HUES48 (cell line): ENCODE measurements at regions not wholly inside any gene's neighbourhood (a gene's known extent, or its start where the extent isn't known, plus 50 kb on each side); places are given as distances from the start of the nearest gene placed in this dataset.

ENCODE experiments used
- H3K27ac ChIP-seq: one replicate; pipeline ENCODE4 v1.7.0; 2013; ENCODE audit warnings: low read depth, low read length, inconsistent platforms
- H3K27me3 ChIP-seq: 2 replicates; pipeline ENCODE4 v1.6.1; 2013; ENCODE audit warnings: mild to moderate bottlenecking, low read length; ENCODE audit not compliant: control insufficient read depth, insufficient read depth
- H3K36me3 ChIP-seq: 2 replicates; pipeline ENCODE4 v1.6.1; 2013; ENCODE audit warnings: low read length; ENCODE audit not compliant: control insufficient read depth, insufficient read depth
- H3K4me1 ChIP-seq: 2 replicates; pipeline ENCODE4 v1.6.1; 2013; ENCODE audit warnings: mild to moderate bottlenecking, low read length; ENCODE audit not compliant: control insufficient read depth, insufficient read depth
- H3K4me3 ChIP-seq: 2 replicates; pipeline ENCODE4 v1.5.1; 2013; ENCODE audit warnings: mild to moderate bottlenecking, low read depth, low read length
- H3K9ac ChIP-seq: 2 replicates; pipeline ENCODE4 v1.6.1; 2013; ENCODE audit warnings: mild to moderate bottlenecking, low read depth, low read length, moderate library complexity
- H3K9me3 ChIP-seq: 2 replicates; pipeline ENCODE4 v1.6.1; 2013; ENCODE audit warnings: low read length; ENCODE audit not compliant: control insufficient read depth, insufficient read depth

DNA sequence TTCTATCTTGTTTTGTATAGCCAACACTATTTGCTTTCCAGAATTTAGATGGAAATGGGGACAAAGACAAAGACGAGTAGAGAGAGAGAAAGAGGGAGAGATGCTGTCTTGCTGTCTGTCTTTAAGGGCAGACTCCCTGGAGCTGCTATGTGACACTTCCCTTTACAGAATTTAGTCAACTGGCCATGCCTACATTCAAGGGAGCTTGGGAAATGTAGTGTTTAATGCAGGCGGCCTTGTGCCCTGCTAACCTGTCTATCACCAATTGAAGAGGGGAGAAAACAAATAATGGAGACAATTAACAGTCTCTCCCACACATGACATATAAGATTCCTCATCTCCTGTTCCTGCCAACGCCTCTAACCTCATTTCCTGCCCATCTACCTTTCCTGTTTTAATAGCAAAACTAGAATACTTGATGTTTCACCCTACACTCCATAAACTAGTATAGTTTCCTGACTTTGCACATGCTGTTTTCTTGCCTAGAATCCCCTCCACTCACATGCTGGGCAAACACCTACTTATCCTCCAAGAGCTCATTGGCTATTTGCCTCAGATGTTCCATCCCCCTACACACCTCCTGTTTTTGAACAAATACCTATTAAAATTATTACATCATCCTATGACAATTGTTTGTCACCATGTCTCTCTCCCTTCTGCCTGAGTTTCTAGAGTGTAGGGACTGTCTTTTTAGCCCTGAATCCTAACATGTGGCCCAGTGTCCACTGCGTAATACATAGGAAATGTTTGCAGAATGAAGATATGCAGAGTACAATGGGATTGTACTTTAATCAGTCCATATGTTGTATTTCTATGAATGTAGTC, 117.2 kb downstream of the SLC25A24 start:
- Histone ChIP-seq H3K9ac (no peak overlapping the region), H3K4me1 (peaks cover 11% of the 10 kb centered on the region; the same call in 1 of the 2 replicates)

DNA sequence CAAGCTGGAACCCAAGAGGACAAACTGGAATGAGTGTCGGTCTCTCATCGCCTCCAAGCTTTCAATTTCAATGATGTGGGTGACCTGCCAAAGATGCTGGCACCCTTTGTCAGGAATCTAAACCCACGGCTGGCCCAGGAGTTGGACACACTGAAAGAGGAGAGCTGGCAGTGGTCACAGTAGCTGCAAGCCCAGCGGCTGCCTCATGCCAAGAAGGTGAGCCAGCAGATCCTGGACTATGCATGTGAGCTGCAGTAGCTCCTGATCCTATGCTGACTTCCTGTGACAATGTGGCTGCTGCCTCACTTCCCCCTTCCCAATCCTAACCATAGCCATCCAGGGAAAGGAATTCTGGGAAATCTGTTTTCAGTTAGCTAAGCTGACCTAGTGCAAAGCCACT, 117.0 kb upstream of the VAV3 start:
- H3K4me1 ChIP-seq: peaks cover 11% of the 10 kb centered on the region; the same call in 1 of the 2 replicates
- no peaks in the 10 kb centered on the region for H3K9me3 ChIP-seq
- no peaks in the 10 kb centered on the region for H3K36me3 ChIP-seq
- H3K9ac ChIP-seq: no peak overlapping the region
- no peaks in the 10 kb centered on the region for H3K27me3 ChIP-seq
- H3K4me3 ChIP-seq: no peak overlapping the region
- no peak overlapping the region for H3K27ac ChIP-seq

More for the DNA sequence above, 117.2 kb downstream of the SLC25A24 start:
- H3K4me3 ChIP-seq: no peak overlapping the region
- H3K27ac ChIP-seq: no peak overlapping the region
- H3K36me3 ChIP-seq: no peaks in the 10 kb centered on the region
- no peaks in the 10 kb centered on the region for H3K27me3 ChIP-seq
- H3K9me3 ChIP-seq: no peaks in the 10 kb centered on the region

DNA sequence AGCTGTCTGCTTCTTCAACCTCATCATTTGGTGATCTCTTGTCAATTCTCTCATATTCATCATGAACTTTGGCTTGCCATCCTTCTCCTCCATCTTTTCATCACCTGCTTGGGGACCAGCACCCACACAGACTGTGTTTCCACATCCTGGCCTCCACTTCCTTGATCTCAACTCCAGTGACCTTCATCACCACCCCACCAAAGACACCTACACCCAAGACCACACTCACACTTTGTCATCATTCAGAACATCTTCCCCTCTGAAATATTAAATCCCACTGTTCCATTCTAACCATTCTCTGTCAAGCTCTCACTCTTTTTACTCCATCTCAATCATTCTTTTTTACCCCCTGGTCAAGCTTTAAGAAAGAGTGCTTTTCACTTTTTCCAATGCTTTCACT, 115.5 kb upstream of the VAV3 start:
- Histone ChIP-seq H3K36me3 (no peaks in the 10 kb centered on the region), H3K27ac (no peak overlapping the region), H3K4me1 (peaks cover 11% of the 10 kb centered on the region; the same call in 1 of the 2 replicates), H3K9ac (no peak overlapping the region), H3K9me3 (no peaks in the 10 kb centered on the region), H3K27me3 (no peaks in the 10 kb centered on the region), H3K4me3 (no peak overlapping the region)

DNA sequence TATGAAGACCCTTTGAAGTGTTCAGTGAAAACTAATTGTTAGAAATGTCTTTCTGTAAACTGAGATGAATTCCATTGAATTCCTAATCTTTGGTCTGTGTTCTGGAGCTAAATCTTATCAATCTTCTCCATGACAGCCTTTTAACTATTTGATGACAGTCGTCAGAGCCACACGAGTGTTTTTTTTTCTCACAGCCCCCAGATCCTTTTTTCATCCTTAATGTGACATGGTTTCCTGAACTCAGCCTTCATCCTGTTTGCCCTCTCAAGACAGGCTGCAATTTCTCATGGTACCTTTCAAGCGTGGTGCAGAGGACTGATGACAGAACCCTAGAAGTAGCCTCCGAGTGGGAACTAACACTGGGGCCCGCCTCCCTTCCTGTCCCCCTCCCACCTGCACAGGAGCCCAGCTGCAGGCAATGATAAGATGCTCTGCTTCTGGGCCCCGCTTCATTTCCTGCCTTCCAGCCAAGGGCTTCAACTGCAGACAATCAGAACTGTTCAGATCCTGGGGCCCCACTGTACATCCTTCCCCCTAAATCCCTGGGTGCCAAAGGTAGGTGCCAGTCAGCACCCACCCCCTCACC, 114.6 kb upstream of the VAV3 start:
- H3K4me3 ChIP-seq: no peak overlapping the region
- H3K4me1 ChIP-seq: peaks cover 11% of the 10 kb centered on the region; the same call in 1 of the 2 replicates
- H3K9me3 ChIP-seq: no peaks in the 10 kb centered on the region
- H3K9ac ChIP-seq: no peak overlapping the region
- H3K36me3 ChIP-seq: no peaks in the 10 kb centered on the region
- H3K27me3 ChIP-seq: no peaks in the 10 kb centered on the region
- no peak overlapping the region for H3K27ac ChIP-seq

DNA sequence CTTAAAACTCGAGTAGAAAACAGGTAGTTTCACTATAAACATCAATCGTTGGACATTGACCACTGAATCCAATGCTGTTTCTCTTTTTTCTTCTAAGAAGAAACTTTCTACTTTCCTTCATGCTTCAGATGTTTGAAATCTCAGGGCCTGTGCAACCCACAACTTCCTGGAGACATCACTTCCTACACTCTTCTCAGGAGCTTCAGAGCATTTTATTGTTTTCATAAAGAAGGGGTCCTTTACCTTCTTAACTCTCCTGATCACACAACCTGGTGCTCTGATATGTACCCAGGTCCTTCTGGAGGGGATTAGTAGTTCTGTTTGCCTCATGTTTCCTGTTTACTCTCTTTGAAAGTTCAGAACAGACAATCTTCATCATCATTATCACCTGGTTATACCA, 113.0 kb upstream of the VAV3 start:
- no peaks in the 10 kb centered on the region for H3K36me3 ChIP-seq
- H3K27me3 ChIP-seq: no peaks in the 10 kb centered on the region
- H3K9ac ChIP-seq: no peak overlapping the region
- H3K4me1 ChIP-seq: peaks cover 7% of the 10 kb centered on the region; the same call in 1 of the 2 replicates
- H3K9me3 ChIP-seq: no peaks in the 10 kb centered on the region
- H3K4me3 ChIP-seq: no peak overlapping the region
- no peak overlapping the region for H3K27ac ChIP-seq

DNA sequence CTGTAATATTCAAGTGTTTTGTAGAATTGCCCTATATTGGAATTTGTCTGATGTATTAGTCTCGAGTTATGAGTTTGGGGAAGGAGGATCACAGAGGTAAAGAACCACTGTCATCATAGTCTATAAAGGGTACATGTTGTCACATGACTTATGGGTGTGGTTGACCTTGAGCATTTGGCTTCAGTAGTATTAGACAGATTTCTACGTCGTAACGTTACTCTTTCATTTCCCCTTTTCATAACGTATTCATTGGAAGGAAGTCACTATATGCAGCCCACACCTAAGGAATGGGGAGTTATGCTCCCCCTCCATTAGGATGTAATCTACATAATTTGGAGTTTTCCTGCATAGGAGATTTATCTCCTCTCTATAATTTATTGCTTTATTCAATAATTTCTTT, 110.1 kb upstream of the VAV3 start:
- Histone ChIP-seq H3K9me3 (no peaks in the 10 kb centered on the region), H3K4me3 (no peak overlapping the region), H3K9ac (no peak overlapping the region), H3K27me3 (no peaks in the 10 kb centered on the region), H3K27ac (no peak overlapping the region), H3K4me1 (no peaks in the 10 kb centered on the region), H3K36me3 (no peaks in the 10 kb centered on the region)

DNA sequence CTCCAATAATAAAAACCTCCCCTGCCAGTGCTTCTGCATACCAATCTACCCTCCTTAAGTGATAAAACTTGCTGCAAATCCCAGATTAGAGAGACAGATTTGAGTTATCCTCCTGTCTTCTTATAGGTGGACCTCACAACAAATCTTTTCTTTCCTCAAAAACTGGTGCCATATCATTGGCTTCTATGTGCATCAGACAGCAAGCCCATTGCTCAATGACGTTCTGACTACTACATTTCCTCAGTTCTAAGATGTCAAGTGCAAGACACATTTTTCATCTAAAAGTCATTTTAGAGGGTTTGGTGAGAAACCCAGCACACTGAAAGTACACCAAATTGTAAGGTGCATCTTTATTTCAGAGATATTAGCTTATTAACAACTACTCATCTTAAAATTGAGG, 107.8 kb upstream of the VAV3 start:
- no peaks in the 10 kb centered on the region for H3K4me1 ChIP-seq
- H3K9ac ChIP-seq: no peak overlapping the region
- H3K27me3 ChIP-seq: no peaks in the 10 kb centered on the region
- no peaks in the 10 kb centered on the region for H3K9me3 ChIP-seq
- no peak overlapping the region for H3K4me3 ChIP-seq
- no peak overlapping the region for H3K27ac ChIP-seq
- H3K36me3 ChIP-seq: no peaks in the 10 kb centered on the region

DNA sequence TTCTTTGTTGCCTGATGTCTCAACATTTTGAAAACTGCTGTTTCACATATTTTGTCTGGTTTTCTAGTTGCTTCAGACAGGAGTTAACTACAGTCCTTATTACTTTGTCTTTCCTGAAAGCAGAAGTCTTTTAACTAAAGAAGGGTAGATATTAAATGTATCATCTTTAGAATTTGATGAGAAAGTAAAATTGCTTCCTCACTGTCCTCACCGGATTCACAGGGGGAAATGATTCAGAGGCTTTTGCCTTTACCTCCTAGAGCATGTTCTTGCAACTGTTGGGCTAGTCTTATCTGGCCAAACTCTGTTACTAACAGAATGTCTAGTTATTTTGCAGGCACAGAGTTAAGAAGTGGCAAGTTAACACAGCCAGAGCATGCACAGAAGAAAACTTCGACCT, 107.2 kb upstream of the VAV3 start:
- no peak overlapping the region for H3K9ac ChIP-seq
- no peaks in the 10 kb centered on the region for H3K4me1 ChIP-seq
- no peaks in the 10 kb centered on the region for H3K27me3 ChIP-seq
- H3K27ac ChIP-seq: no peak overlapping the region
- no peaks in the 10 kb centered on the region for H3K36me3 ChIP-seq
- no peak overlapping the region for H3K4me3 ChIP-seq
- H3K9me3 ChIP-seq: no peaks in the 10 kb centered on the region

DNA sequence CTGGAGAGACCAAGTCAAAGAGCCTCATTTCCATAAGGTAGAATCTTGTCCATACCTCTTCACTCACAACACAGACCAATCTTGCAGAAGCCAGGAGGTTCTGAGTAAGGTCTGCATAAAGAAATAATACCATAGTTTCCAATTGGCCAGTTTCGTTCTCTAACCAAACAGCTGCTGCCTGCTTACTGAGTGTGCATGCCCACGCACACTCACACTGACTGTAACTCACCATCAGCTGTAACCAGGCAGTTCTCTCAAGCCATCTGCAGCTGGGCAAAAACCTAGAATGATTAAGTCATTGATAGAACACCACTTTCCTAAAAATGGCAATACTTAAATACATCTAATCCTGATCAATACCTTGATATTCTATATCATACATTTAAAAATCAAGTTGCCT, 106.6 kb upstream of the VAV3 start:
- Histone ChIP-seq H3K4me3 (no peak overlapping the region), H3K27me3 (no peaks in the 10 kb centered on the region), H3K9ac (no peak overlapping the region), H3K9me3 (no peaks in the 10 kb centered on the region), H3K27ac (no peak overlapping the region), H3K4me1 (no peaks in the 10 kb centered on the region), H3K36me3 (no peaks in the 10 kb centered on the region)

DNA sequence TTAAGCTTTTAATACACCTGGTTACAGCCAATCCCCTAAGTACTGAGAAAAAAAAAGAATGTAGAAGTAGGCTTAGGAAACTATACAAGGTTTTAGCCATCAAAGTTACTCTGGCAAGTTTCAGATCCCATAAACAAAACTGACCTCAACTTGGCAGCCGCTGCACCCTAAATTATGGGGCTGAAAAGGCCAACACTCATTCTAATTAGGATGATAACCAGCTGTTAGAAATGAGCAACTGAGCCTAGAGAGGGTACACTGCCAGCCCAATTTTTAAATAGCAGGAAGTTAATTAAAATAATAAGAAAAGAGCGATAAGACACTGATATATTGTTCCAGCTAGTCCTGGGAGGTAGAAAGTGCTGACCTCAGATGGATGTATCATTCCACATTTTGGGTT, 105.7 kb upstream of the VAV3 start:
- Histone ChIP-seq H3K4me1 (no peaks in the 10 kb centered on the region), H3K27me3 (no peaks in the 10 kb centered on the region), H3K9me3 (no peaks in the 10 kb centered on the region), H3K4me3 (no peak overlapping the region), H3K27ac (no peak overlapping the region), H3K9ac (no peak overlapping the region), H3K36me3 (no peaks in the 10 kb centered on the region)

DNA sequence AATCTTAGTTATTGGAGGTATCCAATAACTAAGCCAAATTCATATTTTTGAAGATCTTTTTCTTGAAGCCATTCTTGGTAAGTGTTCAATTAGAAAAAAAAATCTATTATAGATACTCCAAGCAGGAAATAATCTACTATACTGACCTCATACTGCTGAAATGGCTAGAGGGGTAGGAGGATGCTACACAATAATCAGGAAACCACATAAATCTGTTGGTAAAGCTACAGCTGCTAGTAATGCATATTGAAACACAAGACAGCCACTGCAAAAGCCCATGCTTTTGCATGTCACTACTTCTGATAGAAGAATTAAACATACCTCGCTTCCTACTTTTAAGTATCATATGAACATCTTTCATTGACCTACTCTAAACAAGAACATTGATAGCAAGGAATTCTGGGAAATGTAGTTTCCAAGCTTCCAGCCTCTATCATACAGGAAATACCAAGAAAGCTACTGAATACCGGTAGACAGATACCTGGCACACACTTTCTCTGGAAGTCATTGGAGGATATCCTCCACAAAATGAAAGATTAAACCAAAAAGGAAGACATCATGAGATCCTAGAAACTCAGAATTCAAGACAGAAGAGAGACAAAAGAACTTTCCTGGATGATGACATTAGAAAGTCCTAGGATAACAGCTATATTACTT, 103.0 kb upstream of the VAV3 start:
- no peaks in the 10 kb centered on the region for H3K36me3 ChIP-seq
- H3K4me1 ChIP-seq: no peaks in the 10 kb centered on the region
- no peaks in the 10 kb centered on the region for H3K27me3 ChIP-seq
- no peak overlapping the region for H3K9ac ChIP-seq
- no peaks in the 10 kb centered on the region for H3K9me3 ChIP-seq
- no peak overlapping the region for H3K27ac ChIP-seq
- H3K4me3 ChIP-seq: no peak overlapping the region
